HG03060 (cell line): ENCODE measurements at regions not wholly inside any gene's neighbourhood (a gene's known extent, or its start where the extent isn't known, plus 50 kb on each side); places are given as distances from the start of the nearest gene placed in this dataset.

Source experiments
- ATAC-seq: cut with Tn5 transposase; IDR thresholded peaks from one replicate; pipeline ENCODE4 v1.9.1; 2021; ENCODE audit warnings: low read depth, moderate number of reproducible peaks; ENCODE audit not compliant: unreplicated experiment

DNA sequence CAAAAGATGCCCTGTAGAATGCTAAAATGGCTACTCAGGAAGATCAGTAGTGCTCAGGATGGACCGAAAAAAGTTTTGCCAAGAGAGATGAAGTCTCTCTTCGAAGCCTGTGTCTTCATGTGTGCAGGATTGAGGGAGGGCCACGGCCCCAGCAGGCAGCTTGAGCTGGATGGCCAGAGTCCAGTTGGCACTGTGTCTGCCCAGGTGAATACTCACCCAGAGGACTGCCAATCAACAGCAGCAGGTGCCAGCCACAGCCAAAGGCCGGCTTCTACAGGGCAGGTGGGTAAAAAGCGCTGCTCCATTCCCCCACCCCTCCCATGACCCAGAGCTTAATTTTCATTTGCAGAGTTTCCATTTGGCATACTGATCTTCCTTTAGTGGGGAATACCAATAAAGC, 287.9 kb upstream of the ZNF608 start:
- ATAC-seq = no peak

- ATAC-seq = no peak
Observed at GRCh38 chr5:125036494-125036893, 290.1 kb upstream of the ZNF608 start.

GRCh38 chr5:125037020-125037419, 290.6 kb upstream of the ZNF608 start:
- ATAC-seq = no peak

DNA sequence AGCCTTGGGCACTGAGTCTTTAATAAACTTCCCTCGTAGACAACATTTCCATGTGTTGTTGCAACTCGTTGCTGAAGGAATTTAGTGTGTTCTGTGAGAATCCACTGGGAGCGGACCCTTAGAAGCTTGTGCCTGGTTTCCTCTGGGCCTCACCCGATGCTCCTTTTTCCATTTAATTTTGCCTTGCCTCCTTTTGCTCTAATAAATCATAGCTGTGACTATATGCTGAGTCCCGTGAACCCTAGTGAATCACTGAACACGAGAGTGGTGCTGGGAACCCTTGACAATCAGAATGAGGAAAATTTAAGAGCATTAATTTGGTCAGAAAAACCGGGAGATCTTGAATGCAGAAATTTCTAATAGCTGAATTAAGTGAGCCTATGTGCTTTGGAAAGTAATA, 291.1 kb upstream of the ZNF608 start:
- ATAC-seq = no peak

GRCh38 chr5:125038477-125038876, 292.0 kb upstream of the ZNF608 start:
- no peak for ATAC-seq

DNA sequence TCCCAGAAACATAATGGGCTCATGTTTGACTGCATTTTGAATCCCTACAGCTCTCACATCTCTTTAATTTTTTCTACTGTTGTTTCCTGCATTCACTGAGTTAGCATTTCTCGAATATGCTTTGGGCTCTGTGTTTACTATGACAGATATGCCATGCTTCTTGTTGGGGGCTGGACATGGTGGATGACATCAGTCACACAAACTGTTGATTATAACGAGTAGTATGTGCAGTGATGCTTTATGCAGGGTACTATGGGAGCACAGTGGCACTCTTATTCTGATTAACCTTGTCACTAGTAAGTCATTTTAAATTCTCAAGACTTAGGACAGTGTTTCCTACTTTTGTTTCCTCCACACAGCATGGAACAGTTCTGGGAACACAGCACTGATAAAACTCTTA, 295.4 kb upstream of the ZNF608 start:
- no peak for ATAC-seq

- ATAC-seq = no peak
Observed at GRCh38 chr5:125042261-125042890, 295.9 kb upstream of the ZNF608 start.

GRCh38 chr5:125043781-125044391, 297.4 kb upstream of the ZNF608 start:
- no peak for ATAC-seq

GRCh38 chr5:125044491-125045282, 298.2 kb upstream of the ZNF608 start:
- no peak for ATAC-seq

DNA sequence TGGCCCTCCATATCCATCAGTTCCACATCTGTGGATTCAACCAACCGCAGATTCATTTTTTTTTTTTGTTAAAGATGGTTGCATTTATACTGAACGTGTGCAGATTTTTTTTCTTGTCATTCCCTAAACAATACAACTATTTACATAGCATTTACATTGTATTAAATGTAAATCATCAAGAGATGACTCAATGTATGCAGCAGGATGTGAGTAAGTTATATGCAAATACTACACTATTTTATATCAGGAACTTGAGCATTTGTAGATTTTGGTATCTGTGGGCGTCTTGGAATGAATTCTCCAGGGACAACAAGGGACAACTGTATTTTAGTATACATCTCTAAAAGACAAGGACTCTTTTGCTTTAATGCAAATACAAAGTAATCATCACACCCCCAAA, 299.2 kb upstream of the ZNF608 start:
- ATAC-seq = no peak

- ATAC-seq = no peak
Observed at GRCh38 chr5:125046838-125047237, 300.4 kb upstream of the ZNF608 start.

- ATAC-seq = no peak
Observed at GRCh38 chr5:125047871-125048270, 301.4 kb upstream of the ZNF608 start.

DNA sequence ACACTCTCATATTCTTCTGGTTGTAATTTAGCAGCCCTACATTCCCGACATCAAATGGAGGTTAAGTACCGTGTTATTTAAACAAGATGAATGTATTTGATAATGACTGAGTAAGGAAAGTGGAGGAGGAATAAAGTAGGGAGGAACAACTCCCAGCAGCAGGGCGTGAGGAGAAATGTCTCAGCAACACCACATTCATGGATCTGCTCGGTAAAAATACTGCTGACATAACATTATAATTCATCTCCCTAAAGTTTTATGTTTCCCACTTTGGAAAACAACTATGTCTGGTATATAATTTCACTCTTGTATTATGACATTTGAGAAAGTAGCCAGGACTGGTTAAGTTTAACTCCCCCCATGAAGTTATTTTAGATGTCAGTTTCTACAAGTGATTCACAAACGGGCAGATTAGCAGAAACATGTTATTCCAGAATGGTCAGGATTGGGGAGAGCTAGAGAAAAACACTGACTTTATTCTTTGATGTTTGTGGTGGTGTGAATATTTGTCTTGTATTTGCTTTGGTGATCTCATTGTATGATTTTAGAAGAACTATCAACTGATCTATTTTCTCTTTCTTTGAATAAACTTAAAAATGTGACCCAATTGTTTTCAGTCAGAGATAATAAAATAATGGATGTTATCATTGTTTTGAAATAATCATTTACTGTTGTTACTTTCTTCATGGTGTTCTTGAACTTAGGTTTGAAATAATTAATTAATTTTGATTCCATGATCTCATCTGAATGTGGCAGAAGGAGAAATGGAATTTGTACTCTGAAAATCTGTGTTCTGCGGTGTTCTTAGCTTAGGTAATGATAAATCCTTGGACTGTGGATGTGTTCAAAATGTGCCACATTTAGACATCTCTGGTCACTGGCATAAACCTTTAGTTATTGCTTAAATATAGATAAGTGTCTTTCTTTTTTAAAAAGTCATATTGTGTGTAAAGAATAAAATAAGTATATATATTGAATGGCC, 303.6 kb upstream of the ZNF608 start:
- ATAC-seq = no peak

- no peak for ATAC-seq
Observed at GRCh38 chr5:125050926-125051325, 304.5 kb upstream of the ZNF608 start.

- ATAC-seq = no peak
Observed at GRCh38 chr5:125052584-125052983, 306.1 kb upstream of the ZNF608 start.

DNA sequence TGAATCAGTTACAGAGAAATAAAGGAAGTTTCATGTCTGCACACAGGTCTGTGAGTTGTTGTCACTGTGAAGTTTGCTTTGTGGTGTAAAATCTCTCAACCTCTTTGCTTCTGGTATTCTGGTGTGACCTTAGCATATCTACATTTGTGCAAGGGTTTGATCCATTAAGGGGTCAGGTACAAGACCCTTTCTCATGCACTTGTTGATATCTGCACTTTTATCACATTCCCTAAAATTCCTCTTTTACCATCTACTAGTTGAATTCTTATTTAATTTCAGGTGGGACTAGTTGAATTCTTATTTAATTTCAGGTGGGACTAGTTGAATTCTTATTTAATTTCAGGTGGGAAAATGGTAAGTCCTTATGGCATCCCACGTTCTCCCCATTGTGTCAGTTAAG, 306.7 kb upstream of the ZNF608 start:
- no peak for ATAC-seq

- ATAC-seq = no peak
Observed at GRCh38 chr5:125054146-125054545, 307.7 kb upstream of the ZNF608 start.

GRCh38 chr5:125056671-125057485, 310.4 kb upstream of the ZNF608 start:
- ATAC-seq = no peak

DNA sequence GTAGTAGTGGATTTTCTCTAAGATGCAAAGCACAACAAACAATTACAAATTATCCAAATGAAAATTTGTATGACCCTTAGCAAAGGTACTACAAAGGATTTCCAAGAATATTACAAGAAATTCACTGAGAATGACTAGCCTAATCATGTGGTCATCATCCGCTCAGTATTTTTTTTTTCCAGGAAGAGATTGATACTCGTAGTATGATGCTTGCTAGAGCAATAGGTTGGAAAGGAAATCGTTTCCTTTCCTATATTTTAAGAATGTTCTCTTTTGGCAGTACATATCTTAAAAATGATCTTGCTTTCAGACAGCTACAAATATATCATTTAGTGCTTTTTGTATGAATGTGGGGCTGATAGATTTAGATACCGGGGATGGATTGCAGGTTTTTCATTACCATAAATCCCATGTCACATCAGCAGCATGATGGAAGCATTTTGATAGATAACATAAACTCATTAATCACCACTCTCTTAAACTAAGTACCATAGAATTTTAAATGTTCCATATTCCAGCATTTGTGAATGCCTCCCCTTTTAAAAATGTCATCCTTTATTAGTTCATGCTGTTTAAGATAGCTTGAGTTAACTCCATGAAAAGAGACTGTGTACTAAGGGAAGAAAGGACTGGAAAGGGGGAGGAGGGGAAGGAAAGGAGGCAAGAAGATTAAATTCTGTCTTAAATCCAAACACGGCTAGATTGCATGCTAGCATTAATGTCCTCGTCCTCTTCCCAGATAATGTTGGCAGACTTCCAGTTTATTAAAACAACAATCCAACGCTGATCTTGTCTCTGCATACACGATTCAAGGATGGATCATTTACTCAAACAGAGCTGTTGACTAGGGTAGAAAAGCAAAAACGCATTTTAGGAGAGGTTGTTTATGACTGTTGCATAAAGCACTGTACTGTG, 311.7 kb upstream of the ZNF608 start:
- ATAC-seq = no peak
